HepG2 (cell line): ENCODE measurements at regions not wholly inside any gene's neighbourhood (a gene's known extent, or its start where the extent isn't known, plus 50 kb on each side); places are given as distances from the start of the nearest gene placed in this dataset.

Experiments used
- ATAC-seq: fragments of 200-7000 bp; cut with Tn5 transposase; 3 replicates; pipeline ENCODE4 v1.9.1; 2020; ENCODE audit warnings: mild to moderate bottlenecking, moderate library complexity
- BruUV-seq: library from RNA; stranded (reverse); fragments of 400-500 nt; replicated peaks from 2 replicates; lab custom pipeline; 2021; lab: Mats Ljungman, UMichigan
- CTCF ChIA-PET: fragments of 300-600 bp; formaldehyde crosslinking; extraction: SDS; loops from one replicate; lab custom pipeline; 2021; ENCODE audit warnings: low total read pairs, inconsistent platforms, low intra/inter-chr PET ratio; lab: Yijun Ruan, JAX
- POLR2A ChIA-PET: fragments of 350-600 bp; sonication (Branson Sonifier 250); formaldehyde crosslinking; loops from one replicate; lab custom pipeline; 2020; ENCODE audit warnings: antibody characterized with exemption, inconsistent platforms; lab: Yijun Ruan, JAX
- DNase-seq: peaks from one replicate; pipeline ENCODE4 v3.0.0-alpha.2; 2015; ENCODE audit warnings: low spot score
- FAIRE-seq: peaks from 3 replicates; lab custom pipeline; 2011; peaks lifted over from hg19 to GRCh38; lab: Jason Lieb, UNC
- H2AFZ ChIP-seq: one replicate; pipeline ENCODE4 v1.6.1; 2011; ENCODE audit warnings: low read length, inconsistent platforms
- H3K27ac ChIP-seq: fragments of 300-600 bp; 3 replicates; pipeline ENCODE4 v1.8.0; 2011; ENCODE audit warnings: mixed run types, mild to moderate bottlenecking, mixed read lengths, low read length, inconsistent platforms; ENCODE audit not compliant: insufficient read depth; ENCODE audit errors: extremely low read length
- H3K27me3 ChIP-seq, 2 experiments: fragments of 200-600 bp in 1 of 2; 2 replicates in 1 of 2; 3 replicates in 1 of 2; pipeline versions ENCODE4 v1.6.0 to v1.8.0; 2011; ENCODE audit warnings: low read length in 2 of 2, mild to moderate bottlenecking in 2 of 2, moderate library complexity in 2 of 2, inconsistent platforms in 1 of 2; ENCODE audit not compliant: insufficient read depth in 2 of 2, control insufficient read depth in 1 of 2
- H3K36me3 ChIP-seq, 2 experiments: fragments of 200-600 bp in 1 of 2; replicated peaks in 1 of 2; 2 replicates in 1 of 2; 3 replicates in 1 of 2; pipeline versions ENCODE4 v1.5.1 to v1.8.0; 2011; ENCODE audit warnings: low read length in 2 of 2, inconsistent platforms in 1 of 2; ENCODE audit not compliant: insufficient read depth in 2 of 2, control insufficient read depth in 1 of 2
- H3K4me1 ChIP-seq: 2 replicates; pipeline ENCODE4 v1.5.1; 2012; ENCODE audit warnings: low read length, inconsistent platforms; ENCODE audit not compliant: insufficient read depth
- H3K4me2 ChIP-seq: 2 replicates; pipeline ENCODE4 v1.6.0; 2011; ENCODE audit warnings: low read depth, low read length, inconsistent platforms
- H3K4me3 ChIP-seq, 3 experiments: fragments of 200-600 bp in 1 of 3; sonication (generic), shearing (Covaris generic) in 1 of 3; replicated peaks in 1 of 3; 2 replicates each; pipeline ENCODE4 v1.5.1; 2011 to 2016; ENCODE audit warnings: low read length in 3 of 3, inconsistent platforms in 2 of 3, low read depth in 2 of 3, mild to moderate bottlenecking in 2 of 3, control low read depth in 1 of 3, mixed read lengths in 1 of 3; ENCODE audit not compliant: insufficient read depth in 1 of 3
- H3K79me2 ChIP-seq: one replicate; pipeline ENCODE4 v1.6.1; 2011; ENCODE audit warnings: low read length, inconsistent platforms; ENCODE audit not compliant: insufficient read depth
- H3K9ac ChIP-seq: 2 replicates; pipeline ENCODE4 v1.6.0; 2011; ENCODE audit warnings: mild to moderate bottlenecking, low read depth, low read length, inconsistent platforms; ENCODE audit not compliant: insufficient read depth
- H3K9me3 ChIP-seq: 2 replicates; pipeline ENCODE4 v1.5.1; 2012; ENCODE audit warnings: mild to moderate bottlenecking, low read length
- H4K20me1 ChIP-seq: 2 replicates; pipeline ENCODE4 v1.6.0; 2011; ENCODE audit warnings: inconsistent platforms, mild to moderate bottlenecking, low read length, moderate library complexity; ENCODE audit not compliant: insufficient read depth
- CREB1 ChIP-seq, 2 experiments: fragments of 450-650 bp in 1 of 2; IDR thresholded peaks; 2 replicates each; pipeline ENCODE4 v1.6.1; 2016 to 2017; ENCODE audit warnings: control low read depth in 1 of 2, mild to moderate bottlenecking in 1 of 2, missing compliant biosample characterization in 1 of 2, missing genetic modification characterization in 1 of 2
- CREM ChIP-seq, 2 experiments: sonication (generic) in 1 of 2; formaldehyde crosslinking in 1 of 2; IDR thresholded peaks; 2 replicates each; pipeline versions ENCODE4 v1.4.0 to v1.6.1; 2016 to 2020; ENCODE audit warnings: antibody characterized with exemption in 1 of 2, mild to moderate bottlenecking in 1 of 2, missing genetic modification reagents in 1 of 2
- DBP ChIP-seq: sonication (generic); formaldehyde crosslinking; IDR thresholded peaks from 2 replicates; pipeline ENCODE4 v1.4.0; 2020; ENCODE audit warnings: missing genetic modification reagents; ENCODE audit errors: not compliant biosample characterization
- FOXA1 ChIP-seq, 2 experiments: fragments of 450-650 bp in 1 of 2; sonication (generic) in 1 of 2; formaldehyde crosslinking in 1 of 2; IDR thresholded peaks; 2 replicates each; pipeline versions ENCODE4 v1.4.0 to v1.6.1; 2016 to 2020; ENCODE audit warnings: missing genetic modification reagents in 1 of 2
- GPN1 ChIP-seq: sonication (generic); formaldehyde crosslinking; IDR thresholded peaks from 2 replicates; pipeline ENCODE4 v1.5.1; 2020; ENCODE audit warnings: missing genetic modification reagents, borderline replicate concordance
- HDAC2 ChIP-seq: sonication (generic); formaldehyde crosslinking; IDR thresholded peaks from 2 replicates; pipeline ENCODE4 v1.4.0; 2020; ENCODE audit warnings: missing genetic modification reagents
- HMG20A ChIP-seq: IDR thresholded peaks from 2 replicates; pipeline ENCODE4 v1.6.1; 2016; ENCODE audit warnings: borderline replicate concordance
- HOMEZ ChIP-seq: IDR thresholded peaks from 2 replicates; pipeline ENCODE4 v1.6.1; 2016; ENCODE audit warnings: low read depth
- JDP2 ChIP-seq: sonication (generic); formaldehyde crosslinking; IDR thresholded peaks from 2 replicates; pipeline ENCODE4 v1.8.1; 2022; ENCODE audit warnings: missing genetic modification reagents, borderline replicate concordance
- KLF16 ChIP-seq, 2 experiments: sonication (generic) in 1 of 2; formaldehyde crosslinking in 1 of 2; IDR thresholded peaks; 2 replicates each; pipeline versions ENCODE4 v1.6.1 to v1.8.0; 2016 to 2023; ENCODE audit warnings: missing genetic modification reagents in 2 of 2, missing compliant biosample characterization in 1 of 2
- MIER2 ChIP-seq: IDR thresholded peaks from 2 replicates; pipeline ENCODE4 v1.6.1; 2016; ENCODE audit warnings: missing biosample characterization, missing genetic modification reagents
- NR0B2 ChIP-seq: sonication (generic); formaldehyde crosslinking; IDR thresholded peaks from 2 replicates; pipeline ENCODE4 v1.4.0; 2020; ENCODE audit warnings: mild to moderate bottlenecking, missing genetic modification reagents
- RFX1 ChIP-seq: fragments of 450-650 bp; IDR thresholded peaks from 2 replicates; pipeline ENCODE4 v1.6.1; 2017
- TBX2 ChIP-seq: sonication (generic); formaldehyde crosslinking; IDR thresholded peaks from 2 replicates; pipeline ENCODE4 v1.5.0; 2020; ENCODE audit warnings: missing genetic modification reagents, mild to moderate bottlenecking, borderline replicate concordance
- ZBTB14 ChIP-seq: sonication (generic); formaldehyde crosslinking; IDR thresholded peaks from 2 replicates; pipeline ENCODE4 v1.4.0; 2020; ENCODE audit warnings: missing genetic modification reagents
- ZBTB3 ChIP-seq: sonication (generic); formaldehyde crosslinking; IDR thresholded peaks from 2 replicates; pipeline ENCODE4 v1.4.0; 2020; ENCODE audit warnings: low read depth, mild to moderate bottlenecking, moderate library complexity, missing genetic modification reagents, borderline replicate concordance
- ZMYM4 ChIP-seq: sonication (generic); formaldehyde crosslinking; IDR thresholded peaks from 2 replicates; pipeline ENCODE4 v1.8.1; 2023; ENCODE audit warnings: mild to moderate bottlenecking, missing genetic modification reagents
- ZNF256 ChIP-seq: sonication (generic); formaldehyde crosslinking; conservative IDR thresholded peaks from 2 replicates; pipeline ENCODE4 v1.4.0; 2020; ENCODE audit warnings: missing genetic modification reagents
- ZNF296 ChIP-seq: sonication (generic); formaldehyde crosslinking; conservative IDR thresholded peaks from 2 replicates; pipeline ENCODE4 v1.5.0; 2020; ENCODE audit warnings: mild to moderate bottlenecking, missing genetic modification reagents
- ZNF597 ChIP-seq: sonication (generic); formaldehyde crosslinking; IDR thresholded peaks from 2 replicates; pipeline ENCODE4 v1.5.0; 2020; ENCODE audit warnings: missing genetic modification reagents
- WGBS: methylation state at CpG from one replicate; pipeline ENCODE4 v1.1.6; 2017; ENCODE audit warnings: low lambda C conversion rate; 5-methylcytosine and 5-hydroxymethylcytosine counted together
- in situ Hi-C: cut with HindIII; loops from 2 replicates; pipeline ENCODE4 v1.10.0; 2017; ENCODE audit warnings: low pct_unique_long_range_greater_than_20kb; ENCODE audit not compliant: extremely low pct_ligation_motif_present
- intact Hi-C: fragments of 100-400 bp; cut with micrococcal nuclease; formaldehyde crosslinking; loops from one replicate; pipeline ENCODE4 v1.10.0; 2022; ENCODE audit not compliant: unreplicated experiment

GRCh38 chr5:147140558-147140957 is 94.3 kb upstream of the STK32A start:
- CTCF ChIA-PET, result no interaction called here
- peak; percentile 46 for FAIRE-seq
- TF ChIP-seq ZNF256 (CRISPR knock-in tag), result no peak
- peak; percentile 18; the same call in 1 of the 2 replicates for TF ChIP-seq HMG20A
- no peak for TF ChIP-seq JDP2
- no peak for TF ChIP-seq ZNF597
- TF ChIP-seq ZBTB3, result no peak
- TF ChIP-seq FOXA1 (IDR thresholded peaks at IDR 0.05), result no peak
- TF ChIP-seq FOXA1 (CRISPR knock-in tag; IDR thresholded peaks at IDR 0.05), result peak; percentile 76
- no peak for TF ChIP-seq TBX2 (CRISPR knock-in tag)
- TF ChIP-seq GPN1 (CRISPR knock-in tag), result no peak
- TF ChIP-seq CREM (IDR thresholded peaks at IDR 0.05), result peak; percentile 43
- TF ChIP-seq CREM (CRISPR knock-in tag; IDR thresholded peaks at IDR 0.05), result no peak
- TF ChIP-seq ZNF296 (CRISPR knock-in tag), result no peak
- no peak for TF ChIP-seq ZBTB14 (CRISPR knock-in tag)
- TF ChIP-seq KLF16 (CRISPR knock-in tag; IDR thresholded peaks at IDR 0.05), result peak in 1 of 2 experiments; percentile 27; a peak in 1 of 4 replicates
- TF ChIP-seq MIER2 (CRISPR knock-in tag), result no peak
- TF ChIP-seq HOMEZ (CRISPR knock-in tag), result peak; percentile 63; the same call in 1 of the 2 replicates
- peak; percentile 25; the same call in 1 of the 2 replicates for TF ChIP-seq HDAC2 (CRISPR knock-in tag)
- TF ChIP-seq CREB1 (IDR thresholded peaks at IDR 0.05), result no peak
- TF ChIP-seq CREB1 (CRISPR knock-in tag; IDR thresholded peaks at IDR 0.05), result peak; percentile 60
- TF ChIP-seq ZMYM4 (CRISPR knock-in tag), result 0 out of 2 replicates have a peak, but pooled peaks have one; percentile 15
- no peak for TF ChIP-seq DBP (CRISPR knock-in tag)
- TF ChIP-seq NR0B2 (CRISPR knock-in tag), result no peak
- TF ChIP-seq RFX1, result no peak

More at GRCh38 chr5:147140558-147140957, 94.3 kb upstream of the STK32A start:
- no peak overlapping the region for H3K27ac ChIP-seq
- no TSS peak for BruUV-seq
- H3K4me3 ChIP-seq, result no peak overlapping the region
- no peak overlapping the region for H2AFZ ChIP-seq
- in situ Hi-C loops, result no loop called here
- no peaks in the 10 kb centered on the region for H3K79me2 ChIP-seq
- no peaks in the 10 kb centered on the region for H4K20me1 ChIP-seq
- 0 out of 2 replicates have a peak overlapping the region, but pooled peaks have one; percentile 24 for H3K9ac ChIP-seq
- peaks cover 30% of the 10 kb centered on the region for H3K4me1 ChIP-seq
- WGBS, result 0% methylated on average over 1 of the region's 1 CpG
- no peaks in the 10 kb centered on the region for H3K27me3 ChIP-seq
- H3K36me3 ChIP-seq, result no peaks in the 10 kb centered on the region
- peak; percentile 79 for DNase-seq
- peak overlapping the region; percentile 10 for H3K4me2 ChIP-seq
- peaks cover 25% of the 10 kb centered on the region; the same call in 1 of the 2 replicates for H3K9me3 ChIP-seq
- intact Hi-C loops, result loop anchor here (2.0 kb wide), 1 partner anchor 34 kb away; no protein-coding TSS in a partner anchor
- POLR2A ChIA-PET, result interaction anchor here (2.3 kb wide), 1 partner anchor 35 kb away, joined by 6 read pairs; no protein-coding TSS in a partner anchor
- peak; percentile 90 for ATAC-seq
